D341Med (cell line): ENCODE measurements at regions not wholly inside any gene's neighbourhood (a gene's known extent, or its start where the extent isn't known, plus 50 kb on each side); places are given as distances from the start of the nearest gene placed in this dataset.

Experiments used
- DNase-seq: peaks from one replicate; pipeline ENCODE4 v3.0.0; 2012; ENCODE audit warnings: low spot score

DNA sequence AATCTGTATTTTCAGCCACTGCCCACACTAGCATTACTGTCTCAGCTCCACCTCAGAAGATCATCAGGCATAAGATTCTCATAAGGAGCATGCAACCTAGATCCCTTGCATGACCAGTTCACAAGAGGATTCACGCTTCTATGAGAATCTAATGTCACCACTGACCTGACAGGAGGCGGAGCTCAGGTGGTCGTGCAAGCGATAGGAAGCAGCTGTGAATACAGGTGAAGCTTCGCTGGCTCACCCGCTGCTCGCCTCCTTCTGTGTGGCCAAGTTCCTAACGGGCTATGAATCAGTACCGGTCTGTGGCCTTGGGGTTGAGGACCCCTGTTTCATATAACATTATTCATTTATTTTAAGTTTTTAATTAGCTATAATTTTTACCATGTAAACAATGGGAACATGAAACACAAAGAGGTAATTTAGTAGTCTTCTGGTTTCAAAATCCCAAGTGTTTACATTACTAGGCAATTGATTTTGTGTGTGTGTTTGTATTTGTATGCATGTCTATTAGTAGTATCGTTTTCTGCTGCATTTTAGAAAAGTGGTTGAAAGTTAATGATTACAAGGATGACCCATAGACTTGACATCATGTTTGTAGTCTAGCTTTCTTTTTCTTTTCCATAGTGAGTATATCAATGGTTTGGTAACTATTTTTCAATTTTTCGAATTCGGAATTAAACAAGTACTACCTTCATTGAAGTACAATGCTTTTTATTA lies 159.4 kb downstream of the TENT4A start:
- no peak for DNase-seq

DNA sequence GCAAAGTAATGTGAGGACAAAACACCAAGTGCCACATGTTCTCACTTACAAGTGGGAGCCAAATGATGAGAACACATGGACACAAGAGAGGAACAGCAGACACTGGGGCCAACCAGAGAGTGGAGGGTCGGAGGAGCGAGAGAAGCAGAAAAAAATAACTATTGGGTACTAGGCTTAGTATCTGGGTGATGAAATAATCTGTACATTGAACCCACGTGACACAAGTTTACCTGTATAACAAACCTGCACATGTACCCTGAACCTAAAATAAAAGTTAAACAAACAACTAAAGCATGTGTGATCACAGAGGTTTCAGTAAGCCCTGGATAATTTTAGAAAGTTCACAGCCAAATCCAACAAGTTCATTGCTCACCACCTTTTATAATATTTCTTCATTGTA lies 160.1 kb downstream of the TENT4A start:
- no peak for DNase-seq

DNA sequence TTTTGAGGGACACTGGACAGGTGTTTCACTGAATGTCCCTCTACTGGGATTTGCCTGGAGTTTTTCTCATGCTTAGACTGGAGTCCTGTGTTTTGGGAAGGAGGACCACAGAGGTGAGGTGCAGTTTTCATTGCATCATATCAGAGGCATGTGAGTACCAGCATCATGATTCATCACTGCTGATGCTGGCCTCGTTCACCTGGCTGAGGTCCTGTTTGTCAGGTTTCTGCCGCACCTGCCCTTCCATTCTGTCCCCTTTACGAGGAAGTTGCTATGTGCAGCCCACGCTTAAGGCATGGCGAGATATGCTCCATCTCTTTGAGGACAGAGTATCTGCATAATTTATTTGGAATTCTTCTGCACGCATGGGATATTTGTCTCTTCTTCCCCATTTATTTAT lies 162.1 kb downstream of the TENT4A start:
- DNase-seq = no peak

DNA sequence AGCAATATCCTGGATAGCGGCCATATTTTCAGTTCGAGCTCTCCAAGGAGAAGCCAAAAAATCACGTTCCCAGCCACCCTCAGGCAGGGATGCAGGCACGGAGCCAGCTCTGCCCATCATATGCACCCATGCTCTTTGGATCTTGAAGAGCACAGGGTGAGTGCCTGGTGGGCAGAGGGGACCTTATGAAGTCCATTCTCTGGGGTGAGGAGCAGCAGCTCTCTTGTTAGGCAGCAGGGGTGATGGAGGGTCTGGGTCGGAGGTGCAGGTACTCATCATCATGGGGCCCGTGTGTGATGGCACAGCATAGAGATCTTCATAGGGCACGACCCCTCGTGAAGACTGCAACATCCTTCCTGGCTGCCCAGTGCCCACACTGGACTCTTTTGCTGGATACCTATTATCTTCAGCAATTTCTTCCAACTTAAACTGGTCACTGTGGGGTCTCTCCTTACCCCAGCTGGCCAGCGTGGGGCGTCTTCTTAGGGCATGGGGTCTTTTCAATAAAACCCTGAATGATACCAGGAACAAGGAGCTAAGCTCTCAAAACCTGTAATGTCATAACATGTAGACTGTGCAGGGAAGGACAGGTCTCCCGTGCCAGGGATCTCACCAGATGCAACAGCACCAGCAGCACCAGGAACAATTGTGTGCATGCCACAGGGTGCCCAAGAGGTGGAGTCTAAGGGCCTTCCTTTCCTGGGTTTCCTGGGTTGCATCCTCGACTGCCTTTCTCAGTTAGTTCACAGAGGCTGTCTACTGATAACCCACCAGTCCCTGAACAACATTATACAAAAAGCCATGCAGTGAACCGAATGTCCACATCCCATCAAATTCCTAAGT lies 165.0 kb downstream of the TENT4A start:
- no peak for DNase-seq

DNA sequence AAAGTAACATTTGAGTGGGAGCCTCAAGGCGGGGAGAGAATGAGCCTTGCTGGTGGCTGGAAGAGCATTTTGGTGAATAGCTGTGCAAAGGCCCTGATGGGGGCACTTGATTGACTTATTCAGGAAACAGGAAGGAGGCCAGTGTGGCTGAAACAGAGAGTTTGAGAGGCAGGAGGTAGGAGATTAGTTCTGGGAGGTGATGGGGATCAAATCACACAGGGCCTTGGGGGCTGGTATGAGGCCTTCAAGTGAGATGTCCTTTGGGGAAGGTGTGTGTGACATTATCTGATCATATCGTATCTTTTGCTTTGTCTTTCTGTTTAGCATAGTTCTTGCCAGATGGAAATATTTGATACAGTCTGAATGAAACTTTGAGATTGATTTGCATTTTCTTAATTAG lies 172.3 kb downstream of the TENT4A start:
- no peak for DNase-seq

DNA sequence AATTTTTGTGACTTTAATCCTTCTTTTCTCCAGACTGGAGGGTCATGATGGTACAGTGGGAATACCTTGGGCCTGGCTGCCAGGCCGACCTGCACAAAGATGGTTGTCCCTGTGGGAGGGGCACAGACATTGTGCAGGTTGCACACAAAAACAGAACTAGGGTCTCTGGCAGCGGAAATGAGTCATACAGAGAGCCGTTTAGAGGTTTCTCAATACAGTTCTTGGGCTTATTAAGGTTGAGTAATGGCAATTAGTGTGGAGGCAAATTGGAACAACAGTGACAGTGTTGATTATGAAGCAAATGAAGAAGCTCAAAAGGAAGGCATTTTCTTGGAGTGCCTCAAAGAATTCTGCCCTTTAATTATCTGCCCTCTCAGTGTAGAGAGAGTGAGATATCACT lies 173.6 kb downstream of the TENT4A start:
- no peak for DNase-seq

DNA sequence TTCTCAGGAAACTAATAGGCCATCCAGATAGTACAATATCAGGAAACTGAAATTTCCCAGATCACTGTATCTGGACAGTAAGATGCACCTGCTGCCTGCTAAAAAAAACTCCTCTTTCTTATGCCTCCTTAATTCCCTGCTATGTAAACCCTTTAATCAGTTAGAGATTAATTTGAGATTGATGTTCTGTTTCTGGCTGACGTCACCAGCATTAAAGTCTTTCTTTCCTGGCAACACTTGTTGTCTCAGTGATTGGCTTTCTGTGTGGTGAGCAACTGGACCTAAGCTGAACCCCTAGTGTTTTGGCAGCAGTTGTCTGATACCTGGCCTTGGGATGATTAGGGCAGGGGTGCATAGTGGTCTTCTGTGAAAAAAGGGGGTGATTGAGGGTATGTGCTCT lies 175.8 kb downstream of the TENT4A start:
- no peak for DNase-seq

DNA sequence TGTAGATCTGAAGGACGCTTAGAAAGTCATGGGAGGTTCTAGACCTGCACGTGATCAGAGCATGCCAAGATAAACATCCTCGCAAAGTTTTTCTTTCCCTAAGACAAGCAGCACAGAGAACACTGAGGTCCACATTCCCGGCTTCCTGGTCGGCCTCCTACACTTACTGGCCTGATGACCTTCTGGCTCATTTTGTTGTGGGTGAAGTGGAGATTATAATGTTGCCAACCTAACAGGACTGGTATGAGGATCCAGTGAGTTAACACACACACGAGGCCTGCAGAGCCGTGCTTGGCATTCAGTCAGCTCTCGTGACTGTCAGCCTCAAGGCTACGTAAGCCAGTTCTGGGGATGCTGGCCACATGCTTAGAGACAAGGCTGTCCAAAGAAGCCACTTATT lies 186.0 kb downstream of the TENT4A start:
- no peak for DNase-seq

DNA sequence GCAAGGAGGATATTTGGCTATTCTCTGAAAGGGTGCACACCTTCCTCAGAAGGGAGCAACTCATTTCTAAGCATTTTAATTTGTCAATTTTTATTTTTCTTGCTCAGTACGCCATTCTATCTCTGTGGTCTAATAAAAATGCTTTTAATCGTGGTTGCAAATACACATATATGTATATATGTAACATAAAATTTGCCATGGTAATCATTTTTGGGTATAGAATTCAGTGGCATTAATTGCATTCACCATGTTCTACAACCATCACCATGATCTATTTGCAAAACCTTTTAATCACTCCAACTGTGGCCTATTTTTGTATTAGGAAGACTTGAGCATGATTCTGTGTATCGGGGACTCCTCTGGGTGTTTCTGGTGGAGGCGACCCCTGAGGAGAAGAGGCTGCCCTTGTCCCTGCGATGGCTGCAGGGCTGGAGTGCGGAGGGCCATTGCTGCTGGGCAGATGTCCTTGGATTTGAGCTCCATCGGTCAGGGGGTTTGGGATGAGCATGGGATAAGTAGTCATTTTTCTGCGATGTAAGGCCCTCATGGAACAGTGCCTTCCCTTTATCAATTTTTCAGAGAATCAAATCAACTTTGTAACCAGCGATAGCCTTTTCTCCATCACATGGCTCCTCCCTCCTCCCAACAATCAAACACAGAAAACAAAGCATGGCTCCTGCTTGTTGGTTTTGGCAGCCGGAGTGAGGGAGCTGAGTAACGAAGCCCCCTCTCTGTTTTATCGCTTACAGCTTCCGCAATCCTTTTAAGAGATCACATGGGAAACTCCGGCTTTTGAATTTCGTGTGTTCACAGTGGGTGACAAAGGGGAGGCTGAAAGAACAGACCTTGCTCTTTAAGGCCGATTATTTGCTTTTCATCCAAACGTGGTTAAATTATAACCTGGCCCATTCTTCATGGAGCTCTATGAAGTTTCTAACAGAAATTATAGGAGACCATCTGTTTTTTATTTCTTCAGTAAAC lies 187.3 kb downstream of the TENT4A start:
- no peak for DNase-seq

DNA sequence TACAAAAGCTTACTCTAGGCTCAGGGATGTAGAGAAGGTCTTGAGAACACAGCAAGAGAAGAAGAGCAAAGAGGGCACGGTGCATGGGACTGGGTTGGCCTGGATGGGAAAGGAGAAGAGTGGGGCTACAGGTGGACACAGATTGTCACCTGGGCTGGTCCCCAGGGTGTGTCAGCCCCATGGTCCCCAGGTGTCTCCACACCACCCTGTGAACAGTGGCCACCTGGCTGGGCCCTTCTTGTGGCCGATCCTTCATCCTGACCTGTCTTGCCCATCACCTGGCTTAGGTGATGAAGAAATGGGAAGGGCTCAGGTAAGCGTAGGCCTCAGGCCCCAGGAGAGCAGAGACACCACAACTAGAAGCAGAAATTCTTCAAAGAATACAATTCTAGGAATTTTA lies 188.9 kb downstream of the TENT4A start:
- no peak for DNase-seq

DNA sequence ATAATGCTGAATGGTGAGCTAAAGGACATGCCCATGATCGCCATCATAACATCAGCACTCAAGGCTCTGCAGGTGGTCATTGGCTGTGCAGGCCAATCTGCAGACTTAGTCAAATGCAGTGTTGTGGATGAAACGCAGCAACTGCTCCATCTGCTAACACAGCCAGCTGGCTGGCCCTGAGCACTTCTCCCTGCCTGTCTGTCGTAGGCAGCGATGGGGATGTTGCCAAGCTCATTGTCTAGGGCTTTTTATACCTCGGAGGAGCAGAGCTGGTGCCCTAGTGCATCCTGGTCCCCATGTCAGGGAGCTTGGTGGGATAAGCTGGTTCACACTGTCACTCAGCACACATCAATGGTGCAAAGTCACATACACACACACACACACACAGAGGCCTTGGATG lies 189.4 kb downstream of the TENT4A start:
- DNase-seq = no peak

DNA sequence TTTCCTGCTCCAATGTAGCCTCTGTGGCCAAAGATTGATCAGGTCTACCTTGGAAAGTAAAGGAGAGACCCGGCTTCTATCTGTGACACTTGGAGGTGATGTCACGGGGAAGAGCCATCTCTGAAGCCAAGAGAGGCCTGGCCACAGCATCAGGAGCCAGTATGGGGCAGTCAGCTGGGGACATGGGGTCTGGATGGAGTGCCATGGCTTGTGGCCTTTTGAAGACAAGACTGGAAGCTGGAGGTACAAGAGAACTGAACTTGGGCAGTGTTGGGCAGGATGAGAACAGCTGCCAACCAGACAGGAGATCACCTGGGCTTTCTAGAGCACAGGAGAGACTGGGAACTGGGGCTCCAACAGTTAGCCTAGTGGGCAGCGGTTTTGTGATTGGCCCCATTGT lies 190.7 kb downstream of the TENT4A start:
- no peak for DNase-seq

DNA sequence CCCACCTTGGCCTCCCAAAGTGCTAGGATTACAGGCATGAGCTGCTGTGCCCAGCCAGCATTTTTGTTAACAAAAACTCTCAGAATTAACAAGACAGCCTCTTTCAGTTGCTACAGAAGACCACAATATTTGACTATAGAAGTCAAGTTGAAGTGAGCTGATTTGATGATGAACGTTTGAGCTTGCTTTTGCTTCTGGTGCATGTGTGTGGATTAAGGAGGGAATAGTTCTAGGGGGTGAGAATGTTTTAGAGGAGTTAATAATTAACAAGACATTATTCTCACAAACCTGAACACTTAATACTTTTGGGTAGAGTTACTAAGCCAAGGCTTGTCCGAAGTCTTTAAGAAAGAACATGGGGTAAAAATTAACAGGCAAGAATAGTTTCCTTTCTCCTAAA lies 191.6 kb downstream of the TENT4A start:
- no peak for DNase-seq

DNA sequence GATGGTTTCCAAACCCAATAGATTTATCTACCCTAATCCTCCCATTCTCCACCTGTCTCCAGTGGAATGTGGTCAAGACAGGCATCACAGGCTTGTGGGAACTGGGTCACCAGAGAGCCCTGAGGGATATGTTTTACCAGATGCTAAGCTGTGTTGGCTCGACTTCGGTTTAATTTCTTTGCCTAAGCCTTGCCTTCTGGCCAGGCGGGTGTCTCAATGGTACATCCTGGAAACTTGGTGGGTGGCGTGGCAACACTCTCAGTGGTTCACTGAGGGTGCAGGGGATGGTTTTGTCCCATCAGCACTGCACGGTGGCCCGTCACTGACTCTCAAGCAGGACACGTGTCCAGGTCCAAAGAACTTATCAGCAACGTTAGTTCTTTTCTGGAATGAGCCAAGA lies 192.2 kb downstream of the TENT4A start:
- no peak for DNase-seq

DNA sequence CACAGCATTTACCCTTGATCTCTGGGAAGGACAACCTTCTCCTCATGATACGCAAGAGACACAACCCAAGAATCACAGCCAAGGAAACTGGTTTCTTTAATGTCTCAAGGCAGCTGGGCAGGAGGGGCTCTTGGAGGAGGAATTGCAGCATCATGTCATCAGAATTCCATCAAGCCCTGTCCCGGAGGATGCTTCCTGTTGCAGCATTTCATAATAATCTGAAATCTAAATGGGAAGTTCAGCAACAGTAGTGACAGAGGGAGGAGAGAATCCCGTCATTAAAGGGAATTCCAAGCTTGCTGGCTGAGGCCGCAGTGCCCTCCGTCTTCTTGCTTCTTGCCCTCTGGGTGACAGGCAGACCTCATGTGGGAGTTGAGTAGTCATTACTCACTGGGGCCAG lies 192.7 kb downstream of the TENT4A start:
- no peak for DNase-seq

DNA sequence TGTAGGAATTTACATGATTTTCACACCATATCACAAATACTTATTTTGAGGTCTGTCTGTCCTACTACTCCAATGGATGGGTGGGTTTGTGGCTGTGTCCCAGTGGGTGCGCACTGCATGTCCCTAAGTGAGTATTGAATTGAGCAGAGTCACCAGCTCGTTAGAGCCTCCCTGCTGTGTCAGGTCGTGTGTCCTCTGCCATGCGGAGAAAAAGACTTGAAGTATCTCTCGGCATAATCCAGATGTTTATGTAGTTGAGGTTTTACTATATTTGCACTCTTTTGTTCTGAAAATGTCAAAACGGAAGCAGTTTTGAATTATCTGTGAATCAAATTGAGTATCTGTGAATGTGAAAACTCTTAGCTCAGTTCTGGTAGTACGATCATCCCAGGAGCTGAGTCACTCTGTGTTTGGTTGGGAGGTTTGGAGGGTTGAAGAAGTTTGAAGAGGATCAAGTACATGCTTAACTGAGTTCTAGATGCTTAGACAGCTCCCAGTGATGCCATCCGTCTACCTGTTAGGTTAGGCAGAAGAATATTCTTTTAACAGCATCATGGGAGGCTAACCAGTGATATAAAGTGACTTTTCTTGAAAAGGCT lies 194.2 kb downstream of the TENT4A start:
- no peak for DNase-seq

DNA sequence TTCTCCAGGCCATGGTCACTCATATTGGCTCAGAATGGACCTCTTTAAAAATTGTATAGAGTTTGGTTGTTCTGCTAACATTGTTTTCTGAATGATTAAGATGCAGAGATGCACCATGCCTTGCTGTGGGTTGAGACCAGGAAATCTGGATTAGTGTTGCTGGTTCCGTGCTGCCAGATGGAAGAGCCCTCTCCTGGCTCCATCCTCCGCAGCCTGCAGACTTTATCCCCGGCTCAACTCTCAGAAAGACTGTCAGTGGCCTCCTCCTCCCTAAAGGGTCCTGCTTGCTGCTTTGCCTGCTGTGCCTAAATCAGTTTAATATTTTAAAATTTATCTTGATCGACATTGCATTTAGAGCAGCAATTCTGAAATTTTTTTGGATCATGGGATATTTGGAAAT lies 196.7 kb downstream of the TENT4A start:
- no peak for DNase-seq

DNA sequence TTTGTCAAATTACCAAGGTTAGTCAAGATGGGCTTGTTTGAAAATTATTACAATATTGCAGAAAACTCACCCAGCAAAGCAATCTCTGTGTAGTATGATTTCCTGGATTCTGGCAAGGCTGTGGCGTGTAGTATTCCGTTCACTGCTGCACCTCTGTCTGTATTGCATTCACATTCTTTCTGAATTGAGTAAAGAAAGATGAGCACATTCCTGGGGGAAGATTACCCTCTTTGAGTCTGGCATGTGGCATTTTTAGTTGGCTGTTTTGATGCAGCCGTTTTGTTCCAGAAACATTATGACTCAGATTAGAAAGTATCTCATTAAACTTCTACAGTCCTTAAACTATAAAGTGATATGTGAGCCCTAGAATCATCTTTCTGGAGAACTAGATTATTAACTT lies 197.7 kb downstream of the TENT4A start:
- DNase-seq = no peak

DNA sequence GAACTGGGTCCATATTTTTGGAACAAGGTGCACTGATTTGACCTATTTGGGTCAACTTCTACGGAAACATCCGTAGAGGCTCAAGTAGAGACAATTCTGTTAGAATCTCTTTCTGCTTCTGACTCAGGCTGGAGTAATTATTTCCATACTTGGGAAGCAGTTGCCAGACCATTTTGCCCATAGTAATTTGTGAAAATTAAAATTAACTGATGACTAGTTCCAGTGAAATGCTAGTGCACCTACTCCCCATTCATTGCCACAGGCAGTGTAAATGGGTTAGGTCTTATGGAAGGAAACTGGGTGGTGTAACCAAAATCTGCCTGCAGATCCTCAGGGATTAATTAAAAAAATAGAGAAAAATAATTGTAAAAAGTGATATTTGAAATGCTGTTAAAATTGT lies 201.1 kb downstream of the TENT4A start:
- DNase-seq = no peak

DNA sequence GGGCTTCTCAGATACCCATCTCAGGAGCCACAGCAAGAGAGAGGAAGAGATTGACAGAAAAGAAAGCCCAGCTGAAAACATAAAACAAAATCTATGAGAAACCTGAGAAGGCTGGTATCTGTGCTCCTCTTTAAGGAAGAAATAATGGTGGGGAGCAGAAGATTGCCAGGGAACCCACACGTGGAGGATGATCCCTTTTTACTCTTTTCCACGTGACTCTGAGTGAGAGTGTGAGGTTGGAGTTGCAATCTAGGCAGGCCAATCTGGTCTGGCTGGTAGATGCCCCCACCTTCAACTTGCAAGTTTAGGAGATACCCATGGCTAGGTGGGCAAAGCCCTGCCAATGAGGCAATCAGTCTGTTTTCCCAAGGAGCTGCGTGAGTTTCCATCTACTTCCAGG lies 202.3 kb downstream of the TENT4A start:
- DNase-seq = no peak

DNA sequence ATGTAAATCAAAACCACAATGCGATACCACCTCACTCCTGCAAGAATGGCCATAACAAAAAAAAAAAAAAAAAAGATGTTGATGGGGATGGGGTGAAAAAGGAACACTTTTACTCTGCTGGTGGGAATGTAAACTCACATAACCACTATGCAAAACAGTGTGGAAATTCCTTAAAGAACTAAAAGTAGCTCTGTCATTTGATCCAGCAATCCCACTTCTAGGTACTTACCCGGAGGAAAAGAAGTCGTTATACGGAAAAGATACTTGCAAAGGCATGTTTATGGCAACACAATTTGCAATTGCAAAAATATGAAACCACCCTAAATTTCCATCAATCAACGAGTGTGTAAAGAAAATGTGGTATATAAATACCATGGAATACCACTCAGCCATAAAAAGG lies 205.0 kb downstream of the TENT4A start:
- no peak for DNase-seq

DNA sequence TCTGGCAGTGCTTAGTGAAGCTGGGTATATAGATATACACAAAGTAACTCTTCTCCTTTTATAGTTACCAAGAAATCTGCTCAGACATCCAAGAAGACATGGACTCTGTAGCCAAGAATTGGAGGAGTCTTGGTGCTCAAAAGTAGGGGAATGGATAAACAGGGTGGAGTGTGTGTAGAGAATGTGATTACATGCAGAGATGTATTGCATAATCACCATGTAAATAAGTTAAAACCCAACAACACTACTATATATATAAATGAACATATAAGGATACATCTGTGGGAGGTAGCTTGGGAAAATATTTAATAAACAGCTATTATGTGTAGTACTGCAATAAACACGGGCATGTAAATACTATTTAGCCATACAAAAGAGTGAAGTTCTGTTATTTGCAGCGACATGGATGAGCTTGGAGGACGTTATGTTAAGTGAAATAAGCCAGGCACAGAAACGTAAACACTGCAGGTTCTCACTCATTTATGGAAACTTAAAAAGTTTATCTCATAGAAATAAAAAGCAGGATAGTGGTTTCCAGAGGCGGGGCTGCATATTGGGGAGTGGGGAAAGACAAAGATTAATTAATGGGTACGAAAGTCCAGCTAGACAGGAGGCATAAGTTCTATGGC lies 207.5 kb downstream of the TENT4A start:
- no peak for DNase-seq
